Amygdala (tissue), 56 donors: ENCODE measurements at regions not wholly inside any gene's neighbourhood (a gene's known extent, or its start where the extent isn't known, plus 50 kb on each side); places are given as distances from the start of the nearest gene placed in this dataset.
"Not testable (repeated sequence)": the region's sequence is repeated elsewhere in the genome, so short reads cannot be mapped to it uniquely, and the experiment has no call there.

ENCODE experiments used
- DNase-seq, 56 donors: peaks; one replicate each; lab custom pipeline; 2025; lab: John Stamatoyannopoulos, UW

DNA sequence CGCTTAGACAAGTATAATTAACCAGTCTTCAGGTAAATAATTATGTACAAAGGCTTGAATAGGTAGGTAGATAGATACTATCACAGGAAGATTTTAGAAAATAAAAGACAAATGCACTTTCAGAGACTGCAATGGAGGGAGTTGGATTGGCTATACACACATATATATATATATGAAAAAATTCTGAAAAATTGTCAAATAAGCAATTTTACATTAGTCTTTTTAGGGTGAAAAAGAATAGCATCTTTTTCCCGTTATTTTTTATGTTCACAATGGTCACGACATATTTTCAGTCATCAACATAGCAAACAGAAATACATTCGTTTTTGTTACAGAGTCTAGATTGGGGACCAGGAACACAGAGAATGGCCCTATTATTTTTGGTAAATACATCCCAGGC, 385.9 kb upstream of the ACTRT1 start:
- DNase-seq: no peak

DNA sequence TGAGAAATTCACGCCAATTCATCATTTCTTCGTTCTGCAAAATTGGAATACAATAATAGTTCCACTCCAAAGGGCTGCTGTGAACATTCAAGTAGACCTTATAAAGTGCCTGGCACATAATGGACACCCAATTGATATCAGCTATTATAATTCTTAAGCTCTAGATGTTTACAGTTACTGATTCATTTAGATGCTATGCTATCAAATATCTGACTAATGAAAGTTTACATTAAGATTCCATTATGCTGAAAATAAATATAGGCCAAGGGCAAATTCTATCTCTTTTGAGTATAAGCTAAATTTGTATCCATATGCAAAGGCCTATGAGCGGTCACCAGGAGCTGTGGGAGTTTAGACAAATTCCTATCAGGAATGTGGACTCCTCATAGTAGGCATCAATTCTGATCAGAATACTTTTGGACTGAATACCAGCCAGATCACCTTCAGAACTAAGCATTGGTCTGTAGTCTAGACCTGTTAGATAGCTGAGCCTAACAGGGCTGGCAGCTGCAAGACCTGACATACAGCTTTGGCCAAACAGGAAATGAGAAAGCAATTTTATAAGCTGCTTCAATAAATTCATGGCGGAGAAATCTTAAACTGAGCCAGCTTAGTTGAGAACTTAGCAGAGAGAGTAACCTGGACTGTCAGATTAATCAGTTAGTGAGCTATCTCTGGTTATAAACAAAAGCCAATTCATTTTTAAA, 384.3 kb upstream of the ACTRT1 start:
- DNase-seq: no peak

DNA sequence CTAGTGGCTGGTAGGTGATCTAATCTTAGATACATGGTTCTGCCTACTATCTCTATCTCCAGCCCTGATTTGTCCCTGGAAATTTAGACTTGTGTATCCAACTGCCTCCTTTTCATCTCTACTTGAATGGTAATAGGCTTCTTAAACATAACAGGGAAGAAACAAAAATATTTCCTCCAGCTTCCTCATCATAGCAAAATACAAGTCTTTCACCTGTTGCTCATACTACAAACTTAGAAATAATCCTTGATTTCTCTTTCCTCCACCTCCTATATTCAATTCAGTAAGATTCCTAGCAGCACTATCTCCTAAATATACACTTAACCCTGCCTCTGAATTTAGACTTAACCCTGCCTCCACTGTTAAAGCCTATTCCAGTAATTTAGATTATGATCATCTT, 373.3 kb upstream of the ACTRT1 start:
- DNase-seq: no peak

DNA sequence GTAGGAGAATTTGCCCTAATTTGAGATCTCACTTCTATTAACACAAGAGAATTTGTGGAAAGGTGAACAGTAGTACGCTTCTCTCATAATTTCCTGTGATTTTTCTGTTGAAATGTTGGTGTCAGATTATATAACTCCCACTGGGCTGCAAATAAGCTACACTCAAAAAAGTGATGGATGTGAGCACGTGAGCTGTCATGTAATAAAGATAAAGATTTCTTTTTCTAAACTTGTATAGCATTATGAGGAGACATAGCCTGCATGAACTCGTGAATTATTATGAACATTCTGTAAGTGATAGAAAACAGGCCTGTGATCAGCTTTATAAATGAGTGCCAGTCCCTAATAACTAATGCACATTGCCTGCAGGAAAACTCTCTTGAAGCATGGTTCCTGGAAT, 356.6 kb upstream of the ACTRT1 start:
- no peak for DNase-seq

DNA sequence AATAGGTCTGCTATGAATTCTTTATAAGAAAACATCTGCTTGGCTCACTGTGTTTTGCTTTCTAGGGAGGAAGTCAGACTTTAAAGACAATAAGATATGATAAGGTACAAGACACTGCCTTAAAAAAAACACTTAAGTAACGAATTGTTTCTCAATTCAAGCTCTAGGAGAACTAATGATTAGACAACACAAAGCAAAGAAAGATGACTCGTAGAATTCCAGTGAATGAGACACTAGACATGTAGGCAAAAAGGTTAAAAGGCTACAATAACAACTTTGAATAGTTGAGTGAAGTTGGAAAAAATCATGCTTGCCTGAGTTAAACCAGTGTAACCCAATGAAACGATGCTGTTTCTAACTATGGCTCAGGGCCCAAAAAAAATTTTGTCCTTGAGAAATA, 344.4 kb upstream of the ACTRT1 start:
- DNase-seq: no peak

DNA sequence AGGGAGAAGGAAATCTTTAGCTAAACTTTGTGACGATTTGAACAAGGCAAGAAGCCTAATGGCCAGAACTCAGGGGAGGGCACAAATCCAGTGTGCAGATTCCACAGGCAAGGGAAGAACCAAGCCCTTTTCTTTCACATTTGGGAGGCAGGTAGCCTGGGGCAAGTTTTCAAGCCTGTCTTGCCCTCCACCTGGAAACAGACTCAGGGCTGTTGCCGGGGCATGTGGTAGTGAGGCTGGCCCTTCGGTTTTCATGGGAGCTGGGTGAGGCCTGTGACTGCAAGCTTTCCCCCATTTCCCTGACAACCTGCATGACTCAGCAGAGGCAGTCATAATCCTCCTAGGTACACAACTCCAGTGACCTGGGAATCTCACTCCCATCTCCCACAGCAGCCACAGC, 331.6 kb upstream of the ACTRT1 start:
- DNase-seq: not testable (repeated sequence)

DNA sequence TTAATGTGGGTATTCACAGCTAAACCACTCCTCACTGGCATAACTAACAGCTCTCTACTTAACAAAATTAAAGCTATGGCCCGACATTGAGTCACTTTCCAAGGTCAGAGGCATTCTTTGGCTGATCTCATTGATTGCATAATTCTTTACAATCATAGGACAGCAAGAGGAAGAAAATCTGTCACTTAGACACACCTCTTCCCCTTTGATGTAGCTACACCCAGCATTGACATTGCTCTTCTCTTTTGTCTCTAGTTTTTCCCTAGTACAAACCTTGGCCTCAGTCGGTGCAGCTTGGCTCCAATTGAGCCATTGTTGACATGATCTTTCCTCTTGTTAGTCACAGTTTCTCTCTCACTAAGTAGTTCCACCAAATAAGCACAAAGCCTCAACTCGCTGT, 313.3 kb upstream of the ACTRT1 start:
- no peak for DNase-seq

DNA sequence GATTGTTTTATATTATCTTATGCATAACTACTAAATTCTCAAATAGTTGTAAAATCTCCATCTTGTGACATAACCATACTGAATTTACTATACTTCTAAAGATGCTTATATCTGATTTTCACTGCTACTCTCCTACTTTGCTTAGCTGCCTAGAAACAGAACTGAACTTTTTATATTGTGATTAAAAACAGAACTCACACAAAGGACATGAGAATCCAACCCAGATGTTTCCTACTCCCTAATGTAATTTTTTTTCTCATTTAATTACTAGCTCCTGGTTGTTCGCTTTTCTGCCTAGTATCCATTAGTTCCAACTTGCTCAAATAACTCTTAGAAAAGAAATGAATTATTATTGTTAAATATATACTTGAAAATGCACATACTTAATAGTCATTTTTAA, 283.5 kb upstream of the ACTRT1 start:
- DNase-seq: no peak

DNA sequence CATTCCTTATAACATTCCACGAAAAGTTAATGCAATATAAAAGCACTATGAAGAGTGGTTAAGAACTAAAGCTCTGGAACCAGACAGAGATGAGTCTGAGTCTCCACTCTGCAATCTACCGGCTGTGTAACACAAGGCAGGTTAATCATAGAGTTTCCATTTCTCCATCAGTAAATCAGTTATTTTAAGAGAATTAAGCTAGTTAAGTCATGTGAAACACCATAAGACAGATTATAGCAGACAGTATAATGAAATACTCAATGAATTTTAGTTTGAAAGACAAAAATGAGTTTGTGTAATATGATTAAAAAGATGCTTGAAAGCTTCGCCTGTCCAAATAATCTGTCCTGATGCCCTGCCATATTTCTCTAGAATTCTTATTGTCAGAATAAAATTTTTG, 282.6 kb upstream of the ACTRT1 start:
- DNase-seq: no peak

DNA sequence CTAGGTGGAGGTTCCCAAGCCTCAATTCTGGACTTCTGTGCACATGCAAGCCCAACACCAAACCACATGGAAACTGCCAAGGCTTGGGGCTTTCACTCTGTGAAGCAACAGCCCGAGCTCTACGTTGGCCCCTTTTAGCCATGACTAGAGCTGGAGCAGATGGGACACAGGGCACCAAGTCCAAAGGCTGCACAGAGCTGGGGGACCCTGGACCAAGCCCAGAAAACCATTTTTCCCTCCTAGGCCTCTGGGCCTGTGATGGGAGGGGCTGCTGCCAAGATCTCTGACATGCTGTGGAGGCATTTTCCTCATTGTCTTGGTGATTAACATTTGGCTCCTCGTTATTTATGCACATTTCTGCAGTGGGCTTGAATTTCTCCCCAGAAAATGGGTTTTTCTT, 258.7 kb upstream of the ACTRT1 start:
- no peak for DNase-seq

DNA sequence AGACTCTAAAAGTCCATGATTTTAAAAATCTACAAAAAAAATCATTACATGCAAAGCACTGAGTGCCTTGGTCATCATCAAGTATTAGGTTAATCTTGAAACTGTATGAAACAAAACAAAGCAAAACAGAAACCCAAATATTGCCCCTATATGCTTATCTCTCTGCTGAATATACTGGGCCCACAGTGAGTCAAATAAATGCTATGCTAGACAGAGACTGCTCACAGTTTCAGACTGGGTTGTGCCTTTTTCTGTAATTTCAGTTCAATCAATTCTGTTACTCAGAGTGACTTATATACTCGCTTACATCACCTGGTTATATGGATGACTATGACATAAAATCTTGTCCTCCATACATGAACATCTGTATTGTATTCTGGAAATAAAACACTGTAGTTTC, 257.1 kb upstream of the ACTRT1 start:
- no peak for DNase-seq

DNA sequence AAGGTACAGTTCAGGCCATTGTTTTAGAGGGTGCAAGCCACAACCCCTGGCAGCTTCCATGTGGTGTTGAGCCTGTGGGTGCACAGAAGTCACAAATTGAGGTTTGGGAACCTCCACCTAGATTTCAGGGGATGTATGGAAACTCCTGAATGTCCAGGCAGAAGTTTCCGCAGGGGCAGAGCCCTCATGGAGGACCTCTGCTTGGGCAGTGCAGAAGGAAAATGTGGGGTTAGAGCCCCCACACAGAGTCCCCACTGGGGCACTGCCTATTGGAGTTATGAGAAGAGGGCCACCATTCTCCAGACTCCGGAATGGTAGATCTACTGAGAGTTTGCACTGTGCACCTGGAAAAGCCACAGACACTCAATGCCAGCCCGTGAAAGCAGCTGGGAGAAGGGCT, 242.0 kb upstream of the ACTRT1 start:
- DNase-seq: no peak

DNA sequence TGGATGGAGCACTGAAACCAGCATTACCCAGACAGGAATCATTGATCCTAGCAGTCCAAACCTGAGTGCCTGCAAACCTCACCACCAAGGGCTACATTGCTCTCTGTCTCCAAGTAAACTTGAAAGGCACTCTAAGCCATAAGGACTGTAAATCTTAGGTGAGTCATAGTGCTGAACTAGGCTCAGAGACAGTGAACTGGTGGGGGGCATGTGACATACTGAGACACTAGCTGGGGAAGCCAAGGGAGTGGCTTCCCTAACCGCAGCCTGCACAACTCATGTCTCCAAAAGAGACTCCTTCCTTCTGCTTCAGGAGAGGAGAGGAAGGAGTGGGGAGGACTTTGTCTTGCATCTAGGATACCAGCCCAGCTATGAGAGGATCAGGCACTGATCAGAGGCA, 235.5 kb upstream of the ACTRT1 start:
- DNase-seq: no peak

DNA sequence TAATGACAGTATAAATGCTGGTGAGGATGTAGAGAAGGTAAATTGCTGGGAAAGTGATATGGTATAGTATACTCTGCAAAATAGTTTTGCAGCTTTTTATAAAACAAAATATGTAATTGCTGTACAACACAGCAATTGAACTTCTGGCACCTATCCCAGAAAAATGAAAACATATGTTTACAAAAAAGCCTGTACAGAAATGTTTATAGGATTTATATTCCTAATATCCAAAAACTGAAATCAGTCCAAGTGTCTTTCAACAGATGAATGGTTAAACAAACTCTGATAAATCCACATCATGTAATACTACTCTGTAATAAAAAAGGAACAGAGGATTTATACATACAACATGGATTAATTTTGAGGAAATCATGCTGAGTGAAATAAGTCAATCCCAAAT, 198.4 kb upstream of the ACTRT1 start:
- no peak for DNase-seq

DNA sequence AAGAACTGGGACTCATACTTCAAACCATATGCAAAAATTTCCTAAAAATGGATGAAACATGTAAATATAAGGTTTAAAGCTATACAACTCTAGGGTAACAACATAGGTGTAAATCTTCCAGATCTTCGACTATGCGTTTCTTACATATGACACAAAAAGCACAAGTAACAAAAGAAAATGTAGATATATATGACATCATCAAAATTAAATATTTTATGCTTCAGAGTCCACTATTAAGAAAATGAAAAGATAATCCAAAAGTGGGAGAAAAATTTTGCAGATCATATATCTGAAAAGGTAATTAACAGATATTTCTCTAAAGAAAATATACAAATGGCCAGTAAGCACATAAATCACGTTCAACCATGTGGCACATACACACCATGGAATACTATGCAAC, 164.2 kb upstream of the ACTRT1 start:
- no peak for DNase-seq

DNA sequence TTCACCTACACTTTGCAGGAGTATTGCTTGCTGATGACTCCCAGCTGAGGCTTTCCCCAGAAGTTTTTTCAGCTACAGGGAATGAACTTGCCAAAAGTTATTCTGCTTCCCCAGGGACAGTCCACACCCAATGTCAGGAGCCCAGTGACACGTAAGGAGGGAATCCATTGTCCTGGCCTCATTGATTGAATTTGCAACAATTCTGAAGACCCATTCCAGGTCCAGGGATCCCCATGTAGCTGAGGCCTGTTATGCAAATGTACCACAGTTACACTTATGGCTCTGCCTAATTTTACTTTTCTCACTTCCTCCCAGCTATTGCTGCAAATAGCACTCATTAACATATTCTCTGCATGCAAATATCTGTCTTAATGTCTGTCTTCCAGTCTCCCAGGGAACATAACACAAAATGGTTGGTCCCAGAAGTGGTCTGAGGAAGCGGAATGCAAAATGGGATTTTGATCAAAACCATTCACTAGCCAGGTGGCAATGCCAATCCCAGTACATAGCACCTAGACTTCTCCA, 113.7 kb upstream of the ACTRT1 start:
- no peak for DNase-seq

DNA sequence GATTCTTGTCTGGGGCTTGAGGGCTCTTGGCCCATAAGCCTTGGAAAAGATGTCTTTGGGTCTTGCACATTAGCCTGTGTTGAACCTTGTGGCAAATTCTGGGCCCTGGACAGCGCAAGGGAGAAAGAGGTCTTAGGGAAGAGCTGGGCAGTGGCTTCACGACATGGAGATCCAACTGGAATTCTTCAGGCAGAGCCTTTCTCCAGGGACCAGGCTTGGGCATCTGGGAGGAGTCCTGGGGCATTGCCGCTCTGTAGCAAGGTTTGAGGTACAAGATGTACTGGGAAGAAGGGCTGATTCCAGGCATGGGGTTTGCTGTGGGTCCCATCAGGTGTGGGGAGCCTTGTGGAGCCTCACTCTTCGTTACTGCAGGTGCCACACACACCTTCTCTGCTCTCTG, 104.0 kb upstream of the ACTRT1 start:
- DNase-seq: no peak

DNA sequence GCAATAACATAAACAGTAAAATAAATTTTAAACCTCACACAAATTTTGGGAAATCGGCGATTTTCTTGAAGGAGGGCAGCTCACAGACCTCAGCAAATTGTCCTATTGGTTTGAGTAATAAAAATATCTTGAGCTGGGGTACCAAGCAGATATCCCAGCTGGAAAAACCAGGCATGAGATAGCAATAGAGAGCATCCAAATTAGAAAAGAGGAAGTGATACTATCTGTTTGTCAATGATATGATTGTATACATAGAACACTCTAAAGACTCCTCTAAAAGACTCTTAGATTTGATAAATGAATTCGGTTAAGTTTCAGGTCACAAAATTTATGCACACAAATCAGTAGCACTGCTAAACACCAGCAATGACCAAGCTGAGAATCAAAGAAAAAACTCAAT, 90.5 kb upstream of the ACTRT1 start:
- no peak for DNase-seq

DNA sequence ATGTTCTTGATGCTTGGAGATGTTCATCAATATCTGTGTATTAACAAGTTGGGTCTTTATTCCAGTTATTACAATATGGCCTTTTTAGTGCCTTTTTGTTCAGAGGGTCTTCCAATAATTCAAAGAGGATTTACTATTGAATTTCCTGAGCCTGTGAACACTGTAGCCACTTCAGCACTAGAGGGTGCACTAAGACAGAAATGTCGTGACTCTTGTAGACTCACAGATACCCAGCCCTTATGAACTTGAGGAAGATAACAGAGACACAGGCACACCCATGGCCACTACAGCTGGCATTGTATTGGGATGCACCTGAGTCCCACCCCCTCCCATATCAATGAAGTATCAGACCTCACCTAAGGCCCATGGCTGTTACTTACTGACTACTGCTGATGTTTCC, 54.4 kb upstream of the ACTRT1 start:
- no peak for DNase-seq

DNA sequence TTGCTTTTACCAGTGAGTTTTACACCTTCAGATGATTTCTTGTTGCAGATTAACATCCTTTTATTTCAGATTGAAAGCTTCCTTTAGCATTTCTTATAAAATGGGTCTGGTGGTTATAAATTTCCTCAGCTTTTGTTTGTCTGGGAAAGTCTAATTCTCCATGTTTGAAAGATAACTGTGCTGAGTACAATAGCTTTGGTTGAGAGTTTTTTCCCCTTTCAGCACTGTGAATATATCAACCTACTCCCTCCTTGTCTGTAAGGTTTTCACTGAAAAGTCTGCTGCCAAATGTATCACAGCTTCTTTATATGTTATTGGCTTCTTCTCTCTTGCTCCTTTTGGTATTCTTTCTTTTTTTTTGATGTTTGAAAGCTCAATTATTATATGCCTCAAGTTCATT, 53.5 kb upstream of the ACTRT1 start:
- no peak for DNase-seq
